ENCODE measurements at regions not wholly inside any gene's neighbourhood (a gene's known extent, or its start where the extent isn't known, plus 50 kb on each side); places are given as distances from the start of the nearest gene placed in this dataset.

- Histone ChIP-seq H3K4ac (ENCODE audit: low read depth, low read length) (no peak overlapping the region), H2AFZ (replicated peaks; ENCODE audit: low read length, poor library complexity) (no peak overlapping the region), H2AK9ac (replicated peaks; ENCODE audit: low read depth, low read length, poor library complexity) (no peak overlapping the region), H3K36me3 (ENCODE audit: control insufficient read depth, insufficient read depth, low read length) (no peaks in the 10 kb centered on the region), H3K9ac (ENCODE audit: low read depth, low read length) (no peak overlapping the region), H3K4me2 (ENCODE audit: low read depth, low read length) (no peak overlapping the region), H3K4me1 (ENCODE audit: control insufficient read depth, insufficient read depth, low read length) (peaks cover 3% of the 10 kb centered on the region), H3K4me3 (ENCODE audit: insufficient read depth, low read depth, low read length) (no peak overlapping the region), H4K91ac (ENCODE audit: insufficient read depth, low read depth, low read length) (no peak overlapping the region), H4K5ac (ENCODE audit: low read depth, low read length) (no peak overlapping the region), H4K20me1 (ENCODE audit: insufficient read depth, low read length) (no peaks in the 10 kb centered on the region), H3K23ac (ENCODE audit: low read depth, low read length) (no peak overlapping the region), H2BK5ac (ENCODE audit: low read depth, low read length, poor library complexity, severe bottlenecking) (no peak overlapping the region), H3K27me3 (ENCODE audit: control insufficient read depth, insufficient read depth, low read length) (peaks cover 17% of the 10 kb centered on the region), H2BK20ac (ENCODE audit: low read depth, low read length) (no peak overlapping the region), H3K27ac (ENCODE audit: insufficient read depth, low read length) (no peak overlapping the region), H3K14ac (replicated peaks; ENCODE audit: low read depth, low read length) (no peak overlapping the region), H2BK15ac (ENCODE audit: low read depth, low read length) (no peak overlapping the region), H3K9me3 (ENCODE audit: control insufficient read depth, insufficient read depth, low read length) (no peaks in the 10 kb centered on the region), H3K18ac (ENCODE audit: low read depth, low read length) (no peak overlapping the region), H4K8ac (ENCODE audit: low read depth in 2 of 2, low read length in 2 of 2) (no peak overlapping the region), H2BK120ac (ENCODE audit: low read depth, low read length) (no peak overlapping the region), H3K56ac (ENCODE audit: extremely low read depth, insufficient read depth, low read length) (no peak overlapping the region), H2AK5ac (ENCODE audit: low read depth, low read length) (no peak overlapping the region), H3K9me1 (ENCODE audit: insufficient read depth, low read length) (no peaks in the 10 kb centered on the region), H3K79me1 (ENCODE audit: low read depth in 1 of 2, low read length in 2 of 2) (no peaks in the 10 kb centered on the region)
- dilution Hi-C loops (cut with HindIII; ENCODE audit: low sequenced_read_pairs, unreplicated experiment), result no loop called here
- ATAC-seq (ENCODE audit: low read depth) (no peak), DNase-seq (no peak)
- BruUV-seq (replicated peaks), result no TSS peak
- in situ Hi-C loops (cut with MboI; ENCODE audit: low sequenced_read_pairs), result no loop called here
- ChIA-PET CTCF (no interaction called here), POLR2A (ENCODE audit: unreplicated experiment) (no interaction called here)
- TF ChIP-seq RCOR1 (IDR thresholded peaks at IDR 0.05; ENCODE audit: insufficient replicate concordance, low read length) (no peak), RAD21 (IDR thresholded peaks at IDR 0.05; ENCODE audit: low read length) (no peak), USF2 (IDR thresholded peaks at IDR 0.05; ENCODE audit: low read depth, low read length) (no peak), BHLHE40 (IDR thresholded peaks at IDR 0.05; ENCODE audit: low read depth, low read length) (no peak), NFE2L2 (IDR thresholded peaks at IDR 0.05; ENCODE audit: low read depth, low read length) (no peak)
- 66% methylated on average over 2 of the region's 3 CpGs; no CpG with 5 or more reads in 1 of the 2 experiments for WGBS, 2 experiments (ENCODE audit: extremely low coverage in 2 of 2, insufficient read length in 1 of 2)
- intact Hi-C loops (cut with micrococcal nuclease), result no loop called here
Observed at GRCh38 chr11:34747251-34747650, 126.4 kb downstream of the EHF start.
